Endothelial cell (in vitro differentiated cells): ENCODE measurements at regions not wholly inside any gene's neighbourhood (a gene's known extent, or its start where the extent isn't known, plus 50 kb on each side); places are given as distances from the start of the nearest gene placed in this dataset.
"Not testable (repeated sequence)": the region's sequence is repeated elsewhere in the genome, so short reads cannot be mapped to it uniquely, and the experiment has no call there.

Experiments
- DNase-seq: peaks from one replicate; pipeline ENCODE4 v3.0.0; 2021; ENCODE audit warnings: low spot score
- H3K27ac Mint-ChIP-seq: one replicate; pipeline ENCODE4 v1.8.0; 2021; ENCODE audit warnings: mixed read lengths, inconsistent platforms; ENCODE audit not compliant: unreplicated experiment
- H3K27me3 Mint-ChIP-seq: one replicate; pipeline ENCODE4 v1.8.0; 2021; ENCODE audit warnings: mild to moderate bottlenecking, moderate library complexity, mixed read lengths, inconsistent platforms; ENCODE audit not compliant: unreplicated experiment
- H3K36me3 Mint-ChIP-seq: one replicate; pipeline ENCODE4 v1.8.0; 2021; ENCODE audit warnings: mild to moderate bottlenecking, low read depth, mixed read lengths, inconsistent platforms; ENCODE audit not compliant: unreplicated experiment
- H3K4me1 Mint-ChIP-seq: one replicate; pipeline ENCODE4 v1.8.0; 2021; ENCODE audit warnings: mild to moderate bottlenecking, mixed read lengths, inconsistent platforms; ENCODE audit not compliant: unreplicated experiment
- H3K4me3 Mint-ChIP-seq: one replicate; pipeline ENCODE4 v1.8.0; 2021; ENCODE audit warnings: mild to moderate bottlenecking, mixed read lengths, inconsistent platforms; ENCODE audit not compliant: unreplicated experiment
- H3K9me3 Mint-ChIP-seq: one replicate; pipeline ENCODE4 v1.8.0; 2021; ENCODE audit warnings: mixed read lengths, inconsistent platforms; ENCODE audit not compliant: unreplicated experiment
- TF ChIP-seq, protein P1 (sequence below): fragments of 200-600 bp; sonication (generic); IDR thresholded peaks from one replicate; pipeline ENCODE4 v1.5.0; 2021; ENCODE audit warnings: antibody characterized with exemption; ENCODE audit not compliant: unreplicated experiment

DNA sequence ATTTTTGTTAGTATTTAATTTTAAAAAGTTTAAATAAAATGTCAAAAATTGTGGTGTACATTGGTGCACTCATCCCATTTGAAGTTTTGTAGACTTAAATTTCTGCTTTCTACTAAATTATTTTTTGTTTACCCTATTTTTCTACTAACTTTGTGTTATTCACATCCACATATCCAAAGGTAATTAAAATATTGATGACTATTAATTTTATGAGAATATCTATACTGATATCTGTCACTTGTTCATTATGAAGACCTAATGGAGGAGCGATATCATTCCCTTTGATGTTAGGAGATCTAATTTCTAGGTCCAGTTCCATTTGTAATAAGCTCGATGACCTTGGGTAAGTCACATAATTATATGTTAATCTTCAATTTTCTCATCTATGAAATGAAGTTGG lies 325.7 kb upstream of the STXBP6 start:
- DNase-seq: no peak
- no peaks in the 10 kb centered on the region for H3K27me3 Mint-ChIP-seq
- H3K9me3 Mint-ChIP-seq: no peaks in the 10 kb centered on the region
- H3K36me3 Mint-ChIP-seq: no peaks in the 10 kb centered on the region
- H3K4me3 Mint-ChIP-seq: no peak overlapping the region
- peaks cover 8% of the 10 kb centered on the region for H3K4me1 Mint-ChIP-seq
- H3K27ac Mint-ChIP-seq: no peak overlapping the region
- TF ChIP-seq, protein P1, sequence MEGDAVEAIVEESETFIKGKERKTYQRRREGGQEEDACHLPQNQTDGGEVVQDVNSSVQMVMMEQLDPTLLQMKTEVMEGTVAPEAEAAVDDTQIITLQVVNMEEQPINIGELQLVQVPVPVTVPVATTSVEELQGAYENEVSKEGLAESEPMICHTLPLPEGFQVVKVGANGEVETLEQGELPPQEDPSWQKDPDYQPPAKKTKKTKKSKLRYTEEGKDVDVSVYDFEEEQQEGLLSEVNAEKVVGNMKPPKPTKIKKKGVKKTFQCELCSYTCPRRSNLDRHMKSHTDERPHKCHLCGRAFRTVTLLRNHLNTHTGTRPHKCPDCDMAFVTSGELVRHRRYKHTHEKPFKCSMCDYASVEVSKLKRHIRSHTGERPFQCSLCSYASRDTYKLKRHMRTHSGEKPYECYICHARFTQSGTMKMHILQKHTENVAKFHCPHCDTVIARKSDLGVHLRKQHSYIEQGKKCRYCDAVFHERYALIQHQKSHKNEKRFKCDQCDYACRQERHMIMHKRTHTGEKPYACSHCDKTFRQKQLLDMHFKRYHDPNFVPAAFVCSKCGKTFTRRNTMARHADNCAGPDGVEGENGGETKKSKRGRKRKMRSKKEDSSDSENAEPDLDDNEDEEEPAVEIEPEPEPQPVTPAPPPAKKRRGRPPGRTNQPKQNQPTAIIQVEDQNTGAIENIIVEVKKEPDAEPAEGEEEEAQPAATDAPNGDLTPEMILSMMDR: no peak

DNA sequence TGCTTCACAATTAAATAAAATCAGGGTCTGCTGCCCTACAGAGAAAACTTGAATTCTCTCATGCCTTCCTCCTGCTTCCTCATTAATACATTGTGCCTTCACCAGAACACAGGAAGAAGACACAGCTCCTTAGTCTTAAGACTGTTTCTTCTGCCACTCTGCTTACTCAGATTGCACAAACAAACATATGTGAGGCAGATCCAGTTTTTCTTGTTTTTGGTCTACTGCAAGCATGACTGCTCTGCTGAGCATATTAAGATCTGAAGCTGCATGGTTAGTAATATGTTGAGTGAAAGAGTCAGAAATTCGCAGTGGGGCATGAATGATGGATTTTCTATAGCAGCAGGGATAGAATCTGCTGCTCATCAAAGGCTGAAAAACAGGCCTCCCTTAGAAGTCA lies 321.1 kb upstream of the STXBP6 start:
- DNase-seq: no peak
- peaks cover 1% of the 10 kb centered on the region for H3K27me3 Mint-ChIP-seq
- H3K27ac Mint-ChIP-seq: no peak overlapping the region
- TF ChIP-seq, protein P1: no peak
- H3K4me1 Mint-ChIP-seq: peaks cover 3% of the 10 kb centered on the region
- H3K4me3 Mint-ChIP-seq: no peak overlapping the region
- no peaks in the 10 kb centered on the region for H3K9me3 Mint-ChIP-seq
- H3K36me3 Mint-ChIP-seq: no peaks in the 10 kb centered on the region

DNA sequence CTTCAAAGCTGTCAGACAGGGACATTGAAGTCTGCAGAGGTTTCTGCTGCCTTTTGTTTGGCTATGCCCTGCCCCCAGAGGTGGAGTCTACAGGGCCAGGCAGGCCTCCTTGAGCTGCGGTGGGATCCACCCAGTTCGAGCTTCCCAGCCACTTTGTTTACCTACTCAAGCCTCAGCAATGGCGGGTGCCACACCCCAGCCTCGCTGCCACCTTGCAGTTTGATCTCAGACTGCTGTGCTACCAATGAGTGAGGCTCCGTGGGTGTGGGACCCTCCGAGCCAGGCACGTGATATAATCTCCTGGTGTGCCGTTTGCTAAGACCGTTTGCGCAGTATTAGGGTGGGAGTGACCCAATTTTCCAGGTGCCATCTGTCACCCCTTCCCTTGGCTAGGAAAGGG lies 320.1 kb upstream of the STXBP6 start:
- H3K4me3 Mint-ChIP-seq, DNase-seq, H3K27me3 Mint-ChIP-seq, H3K36me3 Mint-ChIP-seq, H3K27ac Mint-ChIP-seq, H3K4me1 Mint-ChIP-seq, H3K9me3 Mint-ChIP-seq: not testable (repeated sequence)

DNA sequence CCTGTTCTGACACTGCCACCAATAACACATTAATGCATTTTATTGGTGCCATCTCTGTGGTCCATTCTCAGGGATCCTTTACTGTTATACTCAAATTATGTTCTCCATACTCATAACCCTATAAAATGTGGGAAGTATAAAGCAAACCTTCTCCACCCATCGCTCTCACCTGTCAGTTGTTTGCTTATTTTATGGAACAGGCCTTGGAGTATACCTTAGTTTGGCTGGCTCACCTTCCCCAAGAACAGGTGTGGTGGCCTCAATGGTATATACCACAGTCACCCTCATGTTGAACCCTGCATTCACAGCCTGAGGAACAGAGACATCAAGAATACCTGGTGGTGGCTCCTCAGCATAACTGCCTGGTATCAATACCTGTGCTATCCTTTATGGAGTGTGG lies 308.4 kb upstream of the STXBP6 start:
- TF ChIP-seq, protein P1: no peak
- Mint-ChIP-seq H3K27ac (no peak overlapping the region), H3K36me3 (no peaks in the 10 kb centered on the region), H3K4me3 (no peak overlapping the region), H3K4me1 (no peaks in the 10 kb centered on the region), H3K9me3 (no peaks in the 10 kb centered on the region), H3K27me3 (no peaks in the 10 kb centered on the region)
- no peak for DNase-seq

DNA sequence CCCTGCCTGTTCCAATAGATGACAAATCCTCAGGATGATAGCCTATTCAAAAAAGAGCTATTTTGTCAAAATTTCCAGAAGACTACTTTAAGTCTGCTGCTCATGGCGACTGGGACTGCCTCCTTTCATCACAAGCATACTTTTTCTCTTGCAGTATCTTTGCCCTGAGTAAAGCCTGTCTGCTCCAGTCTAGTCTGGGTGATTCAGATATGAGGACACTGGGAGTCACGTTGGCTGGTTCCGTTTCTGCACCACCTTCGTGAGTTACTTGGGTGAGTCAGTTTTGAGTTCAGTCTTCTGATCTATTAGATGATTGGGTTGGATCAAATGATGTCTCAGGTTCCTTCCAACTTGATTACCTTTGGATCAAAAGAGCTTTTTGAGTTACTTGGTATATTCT lies 301.3 kb upstream of the STXBP6 start:
- Mint-ChIP-seq H3K27ac (no peak overlapping the region), H3K9me3 (no peaks in the 10 kb centered on the region), H3K4me3 (no peak overlapping the region), H3K4me1 (no peaks in the 10 kb centered on the region), H3K36me3 (no peaks in the 10 kb centered on the region), H3K27me3 (no peaks in the 10 kb centered on the region)
- DNase-seq: no peak
- TF ChIP-seq, protein P1: no peak

DNA sequence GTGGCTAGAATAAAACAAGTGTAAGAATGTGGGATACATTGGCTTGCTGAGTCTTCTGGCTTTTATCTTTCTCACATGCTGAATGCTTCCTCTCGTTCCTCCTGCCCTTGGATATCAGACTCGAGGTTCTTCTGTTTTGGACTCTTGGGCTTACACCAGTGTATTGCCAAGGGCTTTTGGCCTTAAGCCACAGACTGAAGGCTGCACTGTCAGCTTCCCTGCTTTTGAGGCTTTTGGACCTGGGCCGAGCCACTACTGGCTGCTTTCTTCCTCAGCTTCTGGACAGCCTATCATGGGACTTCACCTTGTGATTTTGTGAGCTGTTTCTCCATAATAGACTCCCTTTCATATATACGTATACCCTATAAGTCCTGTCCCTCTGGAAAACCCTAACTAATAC lies 300.9 kb upstream of the STXBP6 start:
- TF ChIP-seq, protein P1: no peak
- H3K9me3 Mint-ChIP-seq: no peaks in the 10 kb centered on the region
- no peaks in the 10 kb centered on the region for H3K27me3 Mint-ChIP-seq
- DNase-seq: no peak
- H3K27ac Mint-ChIP-seq: no peak overlapping the region
- H3K36me3 Mint-ChIP-seq: no peaks in the 10 kb centered on the region
- H3K4me3 Mint-ChIP-seq: no peak overlapping the region
- no peaks in the 10 kb centered on the region for H3K4me1 Mint-ChIP-seq
